Activated naive CD4-positive, alpha-beta T cell treated with Interleukin-2 at 50 U/mL for 16 hours (primary cell): ENCODE measurements at regions not wholly inside any gene's neighbourhood (a gene's known extent, or its start where the extent isn't known, plus 50 kb on each side); places are given as distances from the start of the nearest gene placed in this dataset.
"Not testable (repeated sequence)": the region's sequence is repeated elsewhere in the genome, so short reads cannot be mapped to it uniquely, and the experiment has no call there.

Experiments
- DNase-seq: peaks from one replicate; pipeline ENCODE4 v3.0.0-alpha.2; 2020

GRCh38 chr7:17440025-17440784 is 141.8 kb downstream of the AHR start:
- DNase-seq = not testable (repeated sequence)

DNA sequence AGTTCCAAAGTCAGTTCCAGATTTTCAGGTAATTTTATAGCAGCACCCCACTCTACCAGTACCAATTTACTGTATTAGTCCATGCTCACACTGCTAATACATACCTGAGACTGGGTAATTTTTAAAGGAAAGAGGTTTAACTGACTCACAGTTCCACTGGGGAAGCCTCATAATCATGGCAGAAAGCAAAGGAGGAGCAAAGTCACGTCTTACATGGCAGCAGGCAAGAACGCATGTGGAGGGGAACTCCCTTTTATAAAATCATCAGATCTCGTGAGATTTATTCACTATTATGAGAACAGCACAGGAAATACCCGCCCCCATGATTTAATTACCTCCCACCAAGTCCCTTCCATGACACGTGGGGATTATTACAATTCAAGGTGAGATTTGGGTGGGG is 142.4 kb downstream of the AHR start:
- DNase-seq = no peak

- no peak for DNase-seq
Observed at GRCh38 chr7:17441557-17441956, 143.1 kb downstream of the AHR start.

DNA sequence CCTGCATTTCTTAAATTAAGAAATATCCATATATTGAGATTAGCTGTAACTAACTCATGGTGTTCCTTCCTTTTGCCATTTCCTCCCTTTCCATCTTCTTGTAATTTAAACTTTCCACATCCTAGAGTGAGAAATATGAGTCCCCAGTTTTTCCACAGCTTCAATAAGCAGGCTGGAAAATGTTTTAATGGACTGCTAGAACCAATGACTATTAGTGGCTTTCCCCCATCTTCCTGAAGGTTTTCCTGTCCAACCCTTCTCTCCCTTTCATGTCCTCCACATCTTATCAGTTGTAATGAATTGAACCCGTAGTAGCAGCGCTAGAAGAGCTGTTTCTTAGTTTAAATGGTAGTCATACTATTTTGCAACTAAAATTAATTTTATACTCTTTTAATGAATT is 145.7 kb downstream of the AHR start:
- DNase-seq = no peak

DNA sequence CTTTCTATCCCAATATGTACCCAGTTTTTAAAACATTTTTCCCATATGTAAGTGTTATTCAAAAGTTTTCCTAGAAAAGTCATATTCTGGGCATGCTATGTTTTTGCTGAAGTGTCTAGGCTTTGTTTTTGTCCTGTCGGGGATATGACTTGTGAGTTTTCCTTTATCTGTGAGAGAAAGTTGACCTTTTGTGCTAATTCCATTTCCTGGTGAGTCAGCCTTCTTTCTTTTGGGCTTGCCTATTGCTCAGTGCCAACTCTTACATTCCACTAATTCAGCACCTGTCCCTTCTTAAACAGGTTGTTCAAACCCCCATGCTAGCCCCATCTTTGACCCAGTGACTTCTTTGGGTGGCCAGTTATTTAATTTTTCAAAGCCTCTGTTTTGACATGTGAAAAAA is 146.2 kb downstream of the AHR start:
- no peak for DNase-seq

- DNase-seq = no peak
Observed at GRCh38 chr7:17446340-17446739, 147.9 kb downstream of the AHR start.

DNA sequence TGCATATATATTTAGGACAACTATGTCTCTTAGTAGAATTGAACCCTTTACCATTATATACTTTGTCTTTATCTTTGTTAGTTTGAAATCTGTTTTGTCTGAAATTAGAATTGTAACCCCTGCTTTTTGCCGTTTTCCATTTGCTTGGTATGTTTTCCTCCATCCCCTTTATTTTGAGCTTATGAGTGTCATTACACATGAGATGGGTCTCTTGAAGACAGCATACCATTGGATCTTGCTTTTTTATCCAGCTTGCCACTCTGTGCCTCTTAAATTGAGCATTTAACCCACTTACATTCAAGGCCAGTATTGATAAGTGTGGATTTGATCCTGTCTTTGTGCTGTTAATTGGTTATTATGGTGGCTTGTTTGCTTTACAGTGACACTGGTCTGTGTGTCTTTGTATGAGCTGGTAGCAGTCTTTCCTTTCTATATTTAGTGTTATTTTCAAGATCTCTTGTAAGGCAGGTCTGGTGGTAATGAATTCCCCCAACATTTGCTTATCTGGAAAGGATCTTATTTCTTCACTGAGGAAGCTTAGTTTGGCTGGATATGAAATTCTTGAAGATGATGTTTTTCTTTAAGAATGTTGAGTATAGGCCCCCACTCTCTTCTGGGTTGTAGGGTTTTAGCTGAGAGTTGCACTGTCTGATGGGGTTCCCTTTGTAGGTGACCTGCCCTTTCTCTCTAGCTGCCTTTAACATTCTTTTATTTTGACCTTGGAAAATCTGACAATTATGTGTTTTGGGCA is 149.5 kb downstream of the AHR start:
- no peak for DNase-seq

GRCh38 chr7:17448479-17449423 is 150.3 kb downstream of the AHR start:
- DNase-seq = no peak

GRCh38 chr7:17456541-17456940 is 158.1 kb downstream of the AHR start:
- DNase-seq = no peak

DNA sequence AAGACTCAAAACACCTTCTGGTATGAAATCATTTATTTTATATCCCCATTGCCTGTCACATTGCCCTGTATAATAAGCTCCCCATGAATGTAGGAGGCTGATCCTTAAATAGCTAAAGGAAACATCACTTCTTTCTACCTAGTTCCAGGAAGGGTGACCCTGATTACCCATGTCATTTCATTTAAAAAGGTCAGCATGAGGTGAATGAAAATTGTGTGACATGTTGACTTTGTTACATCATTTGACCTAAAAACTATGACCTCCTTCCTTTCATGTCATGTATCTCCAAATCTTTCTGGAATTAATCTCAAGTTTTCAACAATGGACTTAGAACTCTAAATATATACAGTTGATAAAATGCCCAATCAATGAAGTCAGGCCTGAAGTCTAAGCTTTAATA is 161.5 kb downstream of the AHR start:
- no peak for DNase-seq

- no peak for DNase-seq
Observed at GRCh38 chr7:17460665-17461064, 162.2 kb downstream of the AHR start.

DNA sequence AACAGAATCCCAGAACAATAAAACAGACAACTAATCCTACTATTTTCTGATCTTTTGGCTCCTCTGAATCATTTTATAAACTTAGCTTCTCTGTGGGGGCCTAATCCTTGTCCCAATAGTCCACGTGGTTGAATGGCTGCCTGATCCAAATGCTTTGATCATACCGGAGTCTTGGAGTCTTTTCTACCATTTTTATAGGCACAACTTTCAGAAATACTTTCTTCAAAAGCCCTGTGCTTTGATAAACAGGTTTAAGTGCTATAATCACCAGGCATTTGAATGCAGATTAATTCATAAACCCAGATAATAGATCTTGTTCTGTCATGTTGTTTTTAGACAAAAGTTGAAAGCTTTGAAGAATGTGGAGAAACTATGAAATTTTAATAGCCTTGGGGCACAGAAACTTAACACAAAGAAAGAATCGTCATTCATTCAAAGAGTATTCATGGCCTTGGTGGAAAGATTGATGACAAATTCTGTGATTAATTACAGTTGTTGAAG is 163.7 kb downstream of the AHR start:
- no peak for DNase-seq

- no peak for DNase-seq
Observed at GRCh38 chr7:17463511-17464085, 165.1 kb downstream of the AHR start.

DNA sequence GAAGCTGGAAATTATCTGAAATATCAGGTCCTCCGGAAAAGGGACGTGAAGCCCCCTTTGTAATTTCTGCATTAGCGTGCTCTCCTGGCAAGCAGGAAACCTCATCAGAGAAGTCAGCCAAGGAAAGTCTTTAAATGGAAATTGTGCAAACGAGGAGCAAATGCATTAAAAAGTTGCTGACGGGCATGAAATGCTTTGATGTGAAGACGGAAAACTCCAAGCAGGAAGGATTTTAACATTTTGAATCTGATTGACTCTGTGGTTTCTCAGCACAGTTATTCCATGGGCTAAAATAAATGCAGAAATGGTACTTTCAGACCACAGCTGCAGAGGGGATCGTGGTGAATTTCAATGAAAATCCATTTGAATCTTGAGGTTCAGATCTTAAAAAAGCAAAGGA is 167.8 kb downstream of the AHR start:
- DNase-seq = no peak

DNA sequence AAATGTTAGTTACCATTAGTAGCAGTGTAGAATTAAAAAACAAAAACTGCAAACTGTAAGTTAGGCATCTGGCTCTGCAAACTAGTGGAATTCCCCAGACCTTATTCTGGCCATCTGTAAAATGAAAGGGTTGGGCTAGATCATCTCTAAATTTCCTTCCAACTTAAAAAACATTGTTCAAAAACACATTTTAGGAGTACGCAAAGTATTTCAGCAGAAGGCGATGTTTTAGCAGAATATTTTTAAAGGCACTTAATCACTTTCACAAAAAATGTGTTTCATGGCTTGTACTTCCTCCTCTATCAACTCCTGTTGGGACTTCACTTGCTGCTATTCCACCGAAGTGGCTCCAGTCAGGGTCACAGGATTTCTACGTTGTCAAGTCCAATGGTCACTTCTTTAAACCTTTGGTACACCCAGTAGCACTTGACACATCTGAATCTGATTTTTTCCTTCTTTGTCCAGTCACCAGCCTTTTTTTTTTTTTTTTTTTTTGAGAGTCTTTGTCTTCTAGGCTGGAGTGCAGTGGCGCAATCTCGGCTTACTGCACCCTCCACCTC is 169.0 kb downstream of the AHR start:
- no peak for DNase-seq

DNA sequence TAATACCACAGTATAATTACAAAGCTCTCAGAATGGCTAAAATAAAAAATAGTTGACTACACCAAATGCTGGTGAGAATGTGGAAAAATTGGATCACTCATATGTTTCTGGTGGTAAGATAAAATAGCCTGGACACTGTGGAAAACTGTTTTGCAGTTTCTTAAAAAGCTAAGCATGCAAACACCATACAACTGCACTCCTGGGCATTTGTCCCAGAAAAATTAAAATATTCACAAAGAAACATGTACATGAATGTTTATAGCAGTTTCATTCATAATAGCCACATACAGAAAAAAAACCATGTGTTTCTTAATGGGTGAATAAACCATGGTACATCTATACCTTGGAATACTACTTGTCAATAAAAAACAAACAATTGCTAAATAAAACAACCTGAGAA is 172.9 kb downstream of the AHR start:
- DNase-seq = no peak

GRCh38 chr7:17472518-17472917 is 174.1 kb downstream of the AHR start:
- DNase-seq = no peak

DNA sequence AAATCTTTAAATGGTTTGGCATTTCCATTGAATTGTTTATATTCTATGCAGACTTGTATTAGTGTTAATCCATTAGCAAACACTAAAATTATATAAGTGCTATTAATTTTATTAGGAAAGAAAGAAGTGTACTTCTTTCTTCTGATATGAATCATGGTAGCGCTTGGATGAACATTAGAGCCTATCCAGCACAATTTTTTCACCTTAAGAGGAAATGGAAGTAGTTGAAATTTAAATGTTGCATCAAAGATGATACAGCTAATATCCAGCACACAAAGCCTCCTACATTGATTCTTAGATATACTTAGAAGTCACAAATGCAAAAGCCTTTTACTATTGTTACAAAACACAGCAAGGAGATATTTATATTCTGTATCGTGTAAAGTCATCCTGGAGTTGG is 174.5 kb downstream of the AHR start:
- no peak for DNase-seq

DNA sequence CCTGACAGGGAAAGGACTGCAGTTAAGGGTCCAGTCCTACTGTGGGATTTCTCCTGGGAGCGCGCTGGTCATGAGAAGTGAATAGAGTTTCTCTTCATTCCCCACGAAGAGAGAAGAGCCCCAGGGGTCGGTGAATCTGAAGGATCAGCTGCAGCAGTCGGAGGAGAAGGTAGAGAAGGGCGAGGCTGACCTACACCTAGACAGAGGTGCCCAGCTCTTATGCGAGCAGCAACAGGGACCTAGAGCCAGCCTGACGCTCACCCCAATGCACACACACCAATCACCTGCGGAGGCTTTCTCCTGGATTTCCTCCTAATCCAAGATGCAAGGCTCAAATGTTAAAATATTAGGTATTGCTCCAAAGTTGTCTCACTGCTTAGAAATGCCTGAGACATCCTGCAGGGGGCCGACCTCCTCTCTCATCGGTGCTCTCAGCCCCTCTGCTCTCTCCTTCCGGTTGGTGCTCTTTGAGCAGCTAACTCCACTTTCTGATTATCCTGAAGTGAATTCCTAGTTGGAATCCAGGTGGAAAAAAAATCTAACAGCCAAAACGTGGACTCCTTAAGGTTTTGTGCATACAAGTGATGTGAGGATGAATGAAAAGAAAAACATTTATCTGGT is 176.4 kb downstream of the AHR start:
- no peak for DNase-seq

GRCh38 chr7:17477182-17477581 is 178.7 kb downstream of the AHR start:
- no peak for DNase-seq

DNA sequence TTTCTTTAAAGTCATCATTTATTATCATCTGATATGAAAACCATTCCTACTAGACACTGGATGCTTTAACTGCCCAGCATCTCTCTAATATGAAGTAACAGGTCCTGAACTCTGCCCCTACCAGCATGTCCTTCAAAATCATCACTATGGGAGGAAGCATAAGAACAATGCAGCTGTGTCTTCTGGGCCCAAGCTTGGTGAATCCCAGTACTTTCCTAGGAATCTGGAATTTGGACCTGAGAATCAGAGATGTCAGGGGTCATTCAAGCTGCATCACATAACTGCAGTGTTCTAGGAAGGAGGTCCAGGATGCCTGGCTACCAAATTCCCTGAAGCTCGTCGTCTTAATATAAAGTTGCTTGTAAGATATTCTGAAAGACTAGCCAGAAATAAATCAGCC is 182.7 kb downstream of the AHR start:
- DNase-seq = no peak

DNA sequence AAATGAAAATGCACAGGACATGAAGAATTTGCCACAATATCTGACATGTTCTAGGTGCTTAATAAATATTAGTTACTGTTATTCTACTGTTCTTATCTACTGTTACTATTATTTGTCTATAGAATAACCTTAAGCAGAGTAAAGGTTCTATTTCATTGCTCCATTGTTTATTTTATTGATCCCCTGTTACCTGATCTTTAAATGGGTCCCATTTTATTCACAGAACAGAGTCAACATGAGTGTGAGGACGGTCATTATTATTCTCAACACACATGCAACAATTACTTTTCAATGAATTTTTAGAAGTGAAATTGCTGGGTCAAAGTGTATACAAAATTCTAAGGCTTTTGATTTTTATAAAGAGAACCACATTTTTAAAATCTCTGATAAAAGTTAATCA is 186.9 kb downstream of the AHR start:
- no peak for DNase-seq
